ENCODE measurements at regions not wholly inside any gene's neighbourhood (a gene's known extent, or its start where the extent isn't known, plus 50 kb on each side); places are given as distances from the start of the nearest gene placed in this dataset.

DNA sequence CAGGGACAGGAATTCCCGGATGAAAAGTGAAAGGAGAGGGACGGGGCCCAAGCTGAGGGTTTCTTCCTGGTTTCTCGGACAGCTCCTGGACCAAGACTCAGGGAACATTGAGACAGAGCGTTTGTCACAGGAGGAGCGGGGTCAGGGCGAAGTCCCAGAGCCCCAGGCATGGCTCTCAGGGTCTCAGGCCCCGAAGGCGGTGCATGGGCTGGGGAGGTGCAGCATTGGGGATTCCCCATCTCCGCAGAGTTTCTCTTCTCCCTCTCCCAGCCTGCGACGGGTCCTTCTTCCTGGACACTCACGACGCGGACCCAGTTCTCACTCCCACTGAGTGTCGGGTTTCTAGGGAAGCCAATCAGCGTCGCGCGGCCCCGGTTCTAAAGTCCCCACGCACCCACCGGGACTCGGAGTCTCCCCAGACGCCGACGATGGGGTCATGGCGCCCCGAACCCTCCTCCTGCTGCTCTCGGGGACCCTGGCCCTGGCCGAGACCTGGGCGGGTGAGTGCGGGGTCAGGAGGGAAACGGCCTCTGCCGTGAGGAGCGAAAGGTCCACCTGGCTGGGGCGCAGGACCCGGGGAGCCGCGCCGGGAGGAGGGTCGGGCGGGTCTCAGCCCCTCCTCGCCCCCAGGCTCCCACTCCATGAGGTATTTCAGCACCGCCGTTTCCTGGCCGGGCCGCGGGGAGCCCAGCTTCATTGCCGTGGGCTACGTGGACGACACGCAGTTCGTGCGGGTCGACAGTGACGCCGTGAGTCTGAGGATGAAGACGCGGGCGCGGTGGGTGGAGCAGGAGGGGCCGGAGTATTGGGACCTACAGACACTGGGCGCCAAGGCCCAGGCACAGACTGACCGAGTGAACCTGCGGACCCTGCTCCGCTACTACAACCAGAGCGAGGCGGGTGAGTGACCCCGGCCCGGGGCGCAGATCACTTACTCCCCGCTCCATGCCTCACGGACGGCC lies 54.6 kb upstream of the POLR1H start:
- peak; percentile 23 to 27 for DNase-seq (ENCODE audit: low spot score in 2 of 2)
- Histone ChIP-seq H3K36me3 (peaks cover 0 to 12% (median 0%) of the 10 kb centered on the region in 3 donors), H3K4me1 (peaks cover 0 to 19% (median 10%) of the 10 kb centered on the region in 4 donors), H3K9me3 (no peaks in the 10 kb centered on the region), H3K27me3 (peaks cover 0 to 34% of the 10 kb centered on the region in 2 donors), H3K27ac (peak overlapping the region in 2 of 4 donors; percentile 12 to 17), H3K4me3 (peak overlapping the region; percentile 37 to 63 (median 58))
- no peak for TF ChIP-seq POLR2A (IDR thresholded peaks at IDR 0.05)
- no peak for TF ChIP-seq EP300 (IDR thresholded peaks at IDR 0.05)
- TF ChIP-seq, protein P1, sequence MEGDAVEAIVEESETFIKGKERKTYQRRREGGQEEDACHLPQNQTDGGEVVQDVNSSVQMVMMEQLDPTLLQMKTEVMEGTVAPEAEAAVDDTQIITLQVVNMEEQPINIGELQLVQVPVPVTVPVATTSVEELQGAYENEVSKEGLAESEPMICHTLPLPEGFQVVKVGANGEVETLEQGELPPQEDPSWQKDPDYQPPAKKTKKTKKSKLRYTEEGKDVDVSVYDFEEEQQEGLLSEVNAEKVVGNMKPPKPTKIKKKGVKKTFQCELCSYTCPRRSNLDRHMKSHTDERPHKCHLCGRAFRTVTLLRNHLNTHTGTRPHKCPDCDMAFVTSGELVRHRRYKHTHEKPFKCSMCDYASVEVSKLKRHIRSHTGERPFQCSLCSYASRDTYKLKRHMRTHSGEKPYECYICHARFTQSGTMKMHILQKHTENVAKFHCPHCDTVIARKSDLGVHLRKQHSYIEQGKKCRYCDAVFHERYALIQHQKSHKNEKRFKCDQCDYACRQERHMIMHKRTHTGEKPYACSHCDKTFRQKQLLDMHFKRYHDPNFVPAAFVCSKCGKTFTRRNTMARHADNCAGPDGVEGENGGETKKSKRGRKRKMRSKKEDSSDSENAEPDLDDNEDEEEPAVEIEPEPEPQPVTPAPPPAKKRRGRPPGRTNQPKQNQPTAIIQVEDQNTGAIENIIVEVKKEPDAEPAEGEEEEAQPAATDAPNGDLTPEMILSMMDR (IDR thresholded peaks at IDR 0.05): no peak
- 1 to 5% methylated on average over 35 to 59 of the region's 74 CpGs for WGBS, 2 donors

DNA sequence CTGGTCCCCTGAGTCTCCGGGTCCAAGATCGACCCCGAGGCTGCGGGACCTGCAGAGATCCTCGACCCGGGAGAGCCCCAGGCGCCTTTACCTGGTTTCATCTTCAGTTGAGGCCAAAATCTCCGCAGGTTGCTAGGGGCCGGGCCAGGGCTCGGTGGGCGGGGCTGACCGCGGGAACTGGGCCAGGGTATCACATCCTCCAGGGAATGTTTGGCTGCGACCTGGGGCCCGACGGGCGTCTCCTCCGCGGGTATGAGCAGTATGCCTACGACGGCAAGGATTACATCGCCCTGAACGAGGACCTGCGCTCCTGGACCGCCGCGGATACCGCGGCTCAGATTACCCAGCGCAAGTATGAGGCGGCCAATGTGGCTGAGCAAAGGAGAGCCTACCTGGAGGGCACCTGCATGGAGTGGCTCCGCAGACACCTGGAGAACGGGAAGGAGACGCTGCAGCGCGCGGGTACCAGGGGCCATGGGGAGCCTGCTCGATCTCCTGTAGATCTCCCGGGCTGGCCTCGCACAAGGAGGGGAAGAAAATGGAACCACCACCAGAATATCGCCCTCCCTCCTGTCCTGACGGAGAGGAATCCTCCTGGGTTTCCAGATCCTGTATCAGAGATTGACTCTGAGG lies 53.8 kb upstream of the POLR1H start:
- Histone ChIP-seq H3K36me3 (peaks cover 0 to 16% (median 0%) of the 10 kb centered on the region in 3 donors), H3K27me3 (peaks cover 0 to 34% of the 10 kb centered on the region in 2 donors), H3K9me3 (no peaks in the 10 kb centered on the region), H3K4me1 (peaks cover 0 to 19% (median 10%) of the 10 kb centered on the region in 4 donors), H3K4me3 (peak overlapping the region; percentile 37 to 63 (median 58)), H3K27ac (no peak overlapping the region)
- no peak for DNase-seq (ENCODE audit: low spot score in 2 of 2)
- WGBS, 2 donors: 6 to 8% methylated on average over 28 to 41 of the region's 42 CpGs
- TF ChIP-seq, protein P1 (IDR thresholded peaks at IDR 0.05): no peak
- TF ChIP-seq POLR2A (IDR thresholded peaks at IDR 0.05) (no peak), EP300 (IDR thresholded peaks at IDR 0.05) (no peak)

DNA sequence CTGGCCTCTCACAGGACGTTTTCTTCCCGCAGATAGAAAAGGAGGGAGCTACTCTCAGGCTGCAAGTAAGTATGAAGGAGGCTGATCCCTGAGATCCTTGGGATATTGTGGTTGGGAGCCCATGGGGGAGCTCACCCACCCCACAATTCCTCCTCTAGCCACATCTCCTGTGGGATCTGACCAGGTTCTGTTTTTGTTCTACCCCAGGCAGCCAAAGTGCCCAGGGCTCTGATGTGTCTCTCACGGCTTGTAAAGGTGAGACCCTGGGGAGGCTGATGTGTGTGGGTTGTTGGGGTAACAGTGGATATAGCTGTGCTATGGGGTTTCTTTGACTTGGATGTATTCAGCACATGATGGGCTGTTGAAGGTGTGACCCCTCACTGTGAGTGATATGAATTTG lies 52.0 kb upstream of the POLR1H start:
- Histone ChIP-seq H3K36me3 (peaks cover 0 to 16% (median 0%) of the 10 kb centered on the region in 3 donors), H3K9me3 (no peaks in the 10 kb centered on the region), H3K4me3 (no peak overlapping the region), H3K27me3 (peaks cover 0 to 34% of the 10 kb centered on the region in 2 donors), H3K4me1 (peaks cover 0 to 19% (median 10%) of the 10 kb centered on the region in 4 donors), H3K27ac (no peak overlapping the region)
- DNase-seq (ENCODE audit: low spot score in 2 of 2): no peak
- WGBS, 2 donors: 92 to 93% methylated on average over 3 of the region's 3 CpGs
- TF ChIP-seq EP300 (IDR thresholded peaks at IDR 0.05) (no peak), POLR2A (IDR thresholded peaks at IDR 0.05) (no peak)

All from tibial nerve (tissue), 4 donors.